HG03460 (cell line): ENCODE measurements at regions not wholly inside any gene's neighbourhood (a gene's known extent, or its start where the extent isn't known, plus 50 kb on each side); places are given as distances from the start of the nearest gene placed in this dataset.
A peak's percentile ranks its signal among the peaks of the same experiment; 100 is the strongest.

ENCODE experiments used
- ATAC-seq: cut with Tn5 transposase; IDR thresholded peaks from one replicate; pipeline ENCODE4 v1.9.1; 2021; ENCODE audit not compliant: unreplicated experiment

DNA sequence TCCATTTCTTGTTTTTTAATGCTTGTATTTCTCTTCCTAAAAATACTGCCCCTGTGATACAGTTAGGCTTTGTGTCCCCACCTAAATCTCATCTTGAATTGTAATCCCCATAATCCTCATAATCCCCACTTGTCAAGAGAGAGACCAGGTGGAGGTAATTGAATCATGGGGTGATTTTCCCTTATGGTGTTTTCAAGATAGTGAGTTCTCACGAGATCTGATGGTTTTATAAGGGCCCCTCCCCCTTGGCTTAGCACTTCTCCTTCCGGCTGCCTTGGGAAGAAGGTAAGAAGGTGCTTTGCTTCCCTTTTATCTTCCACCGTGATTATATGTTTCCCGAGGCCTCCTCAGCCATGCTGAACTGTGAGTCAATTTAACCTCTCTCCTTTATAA lies 227.4 kb downstream of the MAN2A1 start:
- no peak for ATAC-seq

DNA sequence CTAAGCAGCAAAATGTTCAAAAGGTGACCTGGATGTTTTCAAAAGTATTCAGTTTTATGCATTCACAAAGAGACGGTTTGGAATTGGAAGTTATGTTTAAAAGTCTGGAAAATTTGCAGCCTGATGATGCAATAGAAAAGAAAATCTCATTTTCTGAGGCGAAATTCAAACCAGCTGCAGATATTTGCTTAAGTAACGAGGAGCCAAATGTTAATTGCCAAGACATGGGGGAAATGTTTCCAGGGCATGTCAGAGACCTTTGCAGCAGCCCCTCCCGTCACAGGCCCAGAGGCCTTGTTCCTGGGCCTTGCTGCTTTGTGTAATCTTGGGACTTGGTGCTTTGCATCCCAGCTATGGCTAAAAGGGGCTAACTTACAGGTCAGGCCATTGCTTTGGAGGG lies 228.2 kb downstream of the MAN2A1 start:
- no peak for ATAC-seq

DNA sequence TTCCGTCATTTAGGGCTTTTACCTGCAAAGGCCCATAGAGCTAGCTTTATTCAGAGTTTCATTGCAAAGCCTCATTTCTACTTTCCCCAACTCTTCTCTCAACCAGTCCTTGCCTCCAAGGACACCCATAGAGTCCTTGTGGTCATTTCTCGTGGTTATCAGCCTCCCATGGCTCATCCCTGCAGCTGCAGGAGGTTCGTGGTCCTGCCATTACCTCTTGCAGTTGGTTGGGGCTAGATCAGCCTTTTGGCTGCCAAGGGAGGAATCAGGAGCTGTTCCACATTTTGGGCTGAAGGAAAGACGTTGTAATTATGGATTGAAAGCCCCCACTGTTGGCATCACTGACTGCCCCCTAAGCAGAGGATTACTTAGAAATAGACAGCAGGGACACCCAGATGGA lies 231.0 kb downstream of the MAN2A1 start:
- no peak for ATAC-seq

DNA sequence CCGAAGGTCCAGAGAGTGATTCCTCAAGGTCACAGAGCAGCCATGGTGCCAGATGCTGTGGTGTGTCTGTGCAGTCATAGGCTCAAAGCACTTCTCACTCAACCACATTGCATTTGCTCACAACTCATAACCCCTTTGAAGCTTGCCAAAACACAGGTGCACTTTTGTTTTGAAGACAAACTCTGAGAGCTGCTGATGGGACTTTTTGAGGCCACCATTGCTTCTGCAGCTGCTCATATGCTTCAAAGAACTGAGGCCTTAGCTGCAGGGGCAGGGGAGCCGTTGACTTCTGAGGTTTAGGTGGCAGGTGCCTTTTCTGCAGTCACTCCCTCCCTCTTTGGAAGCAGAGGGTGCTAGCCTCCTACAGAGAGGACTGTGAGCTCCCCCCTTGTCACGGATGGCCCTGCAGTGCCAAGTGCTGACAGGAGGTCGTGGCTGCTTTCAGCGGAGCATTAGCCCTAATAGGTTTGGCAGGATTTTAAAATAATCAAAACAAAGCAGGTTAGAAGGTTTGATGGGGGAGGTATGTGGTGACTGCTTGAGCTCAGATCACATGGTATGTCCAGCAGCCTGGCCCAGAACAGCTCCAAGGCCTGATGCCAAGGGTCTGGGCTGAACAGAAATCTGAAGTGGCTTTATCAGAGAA lies 232.1 kb downstream of the MAN2A1 start:
- ATAC-seq: peak; percentile 49

DNA sequence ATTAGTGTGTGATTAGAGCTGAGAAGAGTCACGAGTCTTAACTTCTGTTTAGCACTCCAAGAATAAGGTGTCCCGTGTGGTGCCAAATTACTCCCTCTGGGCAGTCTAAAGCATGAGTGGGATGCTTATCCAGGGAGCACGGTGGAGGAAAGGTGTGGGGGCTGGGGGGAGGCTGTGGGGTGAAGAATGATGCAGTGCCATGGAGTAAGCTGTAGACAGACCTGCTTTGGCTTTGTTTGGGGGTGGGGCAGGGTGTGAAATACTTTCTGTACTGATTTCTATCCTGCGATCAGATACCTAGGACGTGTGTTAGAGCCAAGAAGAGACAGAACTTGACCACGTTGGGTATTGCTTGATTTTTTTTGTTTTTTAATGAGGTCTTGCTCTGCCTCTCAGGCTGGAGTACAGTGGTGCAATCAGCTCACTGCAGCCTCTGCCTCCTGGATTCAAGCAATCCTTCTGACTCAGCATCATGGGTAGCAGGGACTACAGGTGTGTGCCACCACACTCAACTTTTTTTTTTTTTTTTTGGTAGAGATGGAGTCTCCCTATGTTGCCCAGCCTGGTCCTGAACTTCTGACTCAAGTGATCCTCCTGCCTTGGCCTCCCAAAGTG lies 232.8 kb downstream of the MAN2A1 start:
- no peak for ATAC-seq

DNA sequence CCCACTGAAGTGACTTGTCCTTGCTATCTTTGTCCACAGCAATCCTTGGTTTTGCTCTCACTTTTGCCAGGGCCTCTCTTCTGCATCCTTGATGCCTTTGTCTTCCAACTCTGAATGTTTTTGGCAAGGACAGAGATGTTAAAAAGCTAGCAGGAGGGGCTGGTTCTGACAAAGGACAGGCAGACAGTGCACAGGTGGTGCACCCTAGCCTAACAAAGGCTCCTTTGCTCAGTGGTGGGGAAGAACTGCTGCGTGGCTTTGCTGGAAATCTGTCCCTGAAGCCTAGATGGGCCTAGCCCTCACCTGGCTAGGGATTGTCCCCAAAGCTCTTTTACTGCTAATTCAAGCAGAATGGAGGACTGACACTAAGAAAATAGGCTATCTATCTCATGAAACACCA lies 233.5 kb downstream of the MAN2A1 start:
- no peak for ATAC-seq

DNA sequence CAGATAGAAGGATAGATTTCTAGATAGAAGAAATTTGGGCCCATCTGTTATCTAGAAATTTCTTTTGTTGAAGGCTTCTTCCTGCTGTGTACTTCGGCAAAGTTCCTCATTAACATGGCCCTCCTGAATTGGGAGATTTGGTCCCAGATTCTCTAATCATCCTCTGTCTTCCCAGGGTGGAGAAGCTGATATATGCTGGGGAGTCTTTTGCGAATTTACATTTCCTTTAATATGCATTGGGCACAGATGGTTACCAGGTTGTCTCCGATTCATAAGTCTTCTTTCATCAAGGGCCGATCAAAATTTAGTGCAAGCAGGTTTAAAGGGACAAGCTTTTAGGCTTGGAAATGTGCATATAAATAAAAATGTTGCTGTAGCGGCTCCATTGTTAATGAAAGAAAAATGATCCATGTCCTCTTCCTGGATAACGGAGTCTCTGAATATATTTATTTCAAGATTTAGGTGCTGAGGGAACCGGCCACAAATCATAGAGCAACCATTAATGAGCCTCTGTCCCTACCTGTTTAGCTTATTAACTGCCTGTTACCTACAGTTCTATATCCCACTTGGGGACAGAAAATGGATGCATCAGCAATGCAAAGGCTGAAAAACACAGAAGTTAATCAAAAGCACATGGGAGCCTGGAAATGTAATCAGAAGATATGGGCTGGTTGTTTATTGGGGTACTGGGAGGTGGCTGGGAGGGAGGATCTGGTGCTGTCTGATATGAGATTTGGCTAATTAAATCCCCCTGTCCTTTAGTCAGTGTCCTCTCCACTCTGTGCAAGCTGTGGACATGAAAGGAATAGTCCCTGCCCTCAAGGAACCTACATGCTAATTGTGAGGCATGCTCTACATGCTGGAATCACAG lies 234.7 kb downstream of the MAN2A1 start:
- ATAC-seq: no peak

DNA sequence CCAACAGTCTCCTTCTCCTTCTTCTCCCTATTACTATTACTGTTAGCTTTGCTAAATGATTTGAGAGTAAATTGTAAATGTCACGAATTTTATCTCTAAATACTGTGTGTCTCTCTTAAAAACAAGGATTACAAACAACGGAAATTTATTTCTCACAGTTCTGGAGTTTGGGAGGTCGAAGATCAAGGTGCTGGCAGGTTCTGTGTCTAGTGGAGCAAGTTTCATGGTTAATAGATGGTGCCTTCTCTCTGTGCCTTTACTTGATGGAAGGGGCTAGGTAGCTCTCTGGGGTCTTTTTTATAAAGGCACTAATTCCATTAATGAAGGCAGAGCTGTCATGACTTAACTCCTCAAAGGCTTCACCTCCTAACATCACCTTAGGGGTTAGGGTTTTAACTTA lies 237.9 kb downstream of the MAN2A1 start:
- ATAC-seq: no peak

DNA sequence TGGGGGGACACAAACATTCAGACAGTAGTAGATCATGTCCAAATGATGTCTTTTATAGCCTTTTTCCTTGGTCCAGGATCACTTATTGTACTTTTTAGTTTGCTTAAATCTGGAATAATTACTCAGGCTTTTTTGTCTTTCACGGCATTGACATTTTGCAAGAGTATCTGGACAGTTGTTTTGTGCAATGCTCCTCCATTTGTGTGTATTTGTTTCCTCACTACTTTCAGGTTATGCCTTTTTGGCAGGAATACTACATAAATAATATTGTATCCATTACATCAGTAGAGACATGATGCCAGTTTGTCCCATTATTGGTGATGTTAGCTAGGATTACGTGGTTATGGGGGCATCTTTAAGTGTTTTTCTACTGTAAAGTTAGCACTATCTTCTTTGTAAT lies 238.3 kb downstream of the MAN2A1 start:
- ATAC-seq: no peak

DNA sequence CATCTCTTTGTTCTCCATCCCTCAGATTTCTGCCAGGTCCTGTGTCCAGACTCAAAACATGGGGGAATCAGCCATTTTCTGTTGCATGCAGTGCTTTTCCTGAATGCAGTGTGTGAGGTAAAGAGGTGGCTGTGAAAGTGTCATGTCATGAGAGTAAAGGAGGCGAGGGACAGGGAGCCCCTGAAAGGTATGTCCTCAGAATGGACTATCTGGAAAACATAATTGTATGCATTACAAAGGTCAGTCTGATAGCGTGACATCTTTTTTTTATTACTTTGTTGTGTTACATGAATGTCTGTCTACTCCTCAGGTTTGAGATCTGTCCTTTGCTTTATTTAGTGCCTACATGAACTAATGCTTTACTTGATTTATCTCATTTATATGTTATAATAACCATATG lies 239.1 kb downstream of the MAN2A1 start:
- ATAC-seq: no peak

DNA sequence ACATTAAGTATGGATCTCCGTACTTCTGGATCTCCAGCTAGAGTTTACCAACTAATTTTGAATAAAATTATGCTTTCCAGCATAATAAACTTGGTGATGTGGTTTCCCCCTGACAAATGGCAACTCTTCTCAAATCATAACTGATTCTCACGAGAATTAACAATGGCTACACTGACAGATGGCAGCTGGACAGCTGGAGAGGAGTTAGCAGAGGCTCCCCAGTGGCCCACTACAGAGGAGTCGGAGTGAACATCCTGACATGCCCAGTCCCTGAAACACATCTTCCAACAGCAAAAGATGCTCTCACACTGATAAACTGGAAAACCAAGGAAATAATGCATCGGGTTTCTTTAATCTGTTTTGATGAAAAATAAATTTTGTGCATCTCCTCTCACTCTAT lies 239.6 kb downstream of the MAN2A1 start:
- ATAC-seq: no peak

DNA sequence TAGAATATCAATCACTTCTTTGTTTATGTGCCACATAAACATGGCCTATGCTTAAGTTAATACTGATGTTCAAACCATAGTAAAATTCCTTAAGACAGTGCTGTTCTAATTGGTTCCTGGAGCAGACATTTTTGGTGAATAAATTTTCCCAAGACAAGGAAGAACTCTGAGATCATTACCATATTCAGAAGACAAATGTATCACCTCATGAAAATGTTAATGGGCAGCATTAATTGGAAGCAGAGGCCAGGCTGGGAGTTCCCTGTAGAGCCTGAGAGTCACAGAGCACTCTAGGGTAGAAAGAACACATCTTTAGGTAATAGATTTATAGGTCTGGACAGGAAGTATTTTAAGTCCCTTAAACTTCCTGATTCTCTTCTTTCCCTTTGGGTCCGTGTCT lies 240.2 kb downstream of the MAN2A1 start:
- ATAC-seq: no peak

DNA sequence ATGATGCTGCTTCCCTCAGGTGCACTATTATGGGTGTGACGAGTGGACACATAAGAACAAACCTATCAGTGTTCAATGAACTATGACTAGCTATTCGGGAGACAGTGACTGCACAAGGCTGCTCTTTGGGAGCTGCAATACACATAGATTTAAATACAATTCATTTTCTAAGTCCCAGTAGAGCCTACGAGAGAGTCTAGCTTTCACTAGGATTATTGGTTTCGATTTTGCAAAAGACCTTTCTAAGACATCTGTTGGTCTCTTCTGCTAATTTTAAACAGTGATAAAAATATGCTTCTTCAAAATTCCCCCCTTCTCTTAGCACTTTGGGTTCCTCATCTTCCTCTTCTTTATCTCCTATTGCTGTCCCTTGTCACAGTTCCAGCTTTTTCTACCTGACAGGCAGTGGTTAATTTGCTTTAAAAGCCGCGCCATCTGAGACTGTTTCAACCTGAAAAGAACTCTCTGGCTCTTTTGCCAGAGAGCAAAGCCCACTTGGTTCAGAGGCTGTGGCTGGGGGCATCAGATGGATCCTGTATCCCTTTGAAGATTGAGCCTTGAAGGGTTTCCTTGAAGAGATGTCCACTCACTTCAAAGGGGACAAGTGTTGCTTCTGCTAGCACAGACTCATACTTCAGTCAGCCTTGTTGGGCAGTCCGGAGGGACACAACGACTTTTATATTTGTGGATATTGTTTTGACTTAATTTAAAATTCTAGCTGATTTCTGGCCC lies 241.5 kb downstream of the MAN2A1 start:
- no peak for ATAC-seq

DNA sequence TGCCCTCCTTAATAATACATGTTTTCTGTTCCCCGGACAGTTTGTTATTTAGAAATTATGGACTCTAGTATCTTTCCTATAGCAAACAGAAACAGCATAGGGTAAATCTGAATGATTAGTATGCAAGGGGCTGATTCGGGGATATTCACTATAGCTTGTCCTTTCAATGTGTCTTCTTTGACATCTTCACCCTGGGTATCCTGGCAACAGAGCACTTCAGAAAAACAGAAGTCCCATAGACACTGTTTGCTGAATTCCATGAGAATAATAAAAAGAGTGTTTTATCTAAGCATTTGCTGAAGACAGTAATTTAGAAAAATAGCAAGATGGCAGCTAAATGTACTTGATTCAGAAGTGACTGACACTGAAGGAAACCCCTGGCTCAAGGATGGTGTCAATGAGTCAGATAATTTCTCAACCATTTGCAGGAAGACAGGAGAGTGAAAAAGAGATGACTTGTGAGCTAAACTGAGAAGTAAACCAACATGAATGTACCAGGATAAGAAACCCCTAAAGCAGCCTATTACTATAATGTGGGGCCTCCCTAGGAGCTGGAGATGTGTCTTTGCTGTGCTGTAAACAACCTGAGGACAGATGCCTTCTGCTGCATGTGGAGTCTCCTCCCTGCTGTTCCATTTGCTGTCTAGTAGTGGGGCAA lies 246.2 kb downstream of the MAN2A1 start:
- ATAC-seq: no peak

DNA sequence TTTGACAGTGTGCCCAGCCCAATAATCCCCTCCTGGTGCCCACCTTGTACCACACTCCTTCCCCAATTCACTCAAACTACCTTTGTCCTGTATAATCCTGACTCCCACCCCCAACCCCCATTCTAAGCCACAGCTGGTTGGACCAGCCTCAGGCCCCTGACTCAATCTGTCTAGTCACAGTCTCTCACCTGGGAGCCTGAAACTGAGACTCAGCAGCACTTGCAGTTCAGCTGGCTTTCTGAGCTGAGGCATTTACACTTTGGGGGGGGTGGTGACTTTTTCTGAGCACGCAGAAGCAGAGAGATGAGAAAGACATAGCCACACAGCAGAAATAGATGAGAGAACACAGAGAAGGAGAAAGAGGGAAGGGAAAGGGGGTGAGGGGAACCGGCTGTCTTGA lies 247.3 kb downstream of the MAN2A1 start:
- peak; percentile 90 for ATAC-seq

DNA sequence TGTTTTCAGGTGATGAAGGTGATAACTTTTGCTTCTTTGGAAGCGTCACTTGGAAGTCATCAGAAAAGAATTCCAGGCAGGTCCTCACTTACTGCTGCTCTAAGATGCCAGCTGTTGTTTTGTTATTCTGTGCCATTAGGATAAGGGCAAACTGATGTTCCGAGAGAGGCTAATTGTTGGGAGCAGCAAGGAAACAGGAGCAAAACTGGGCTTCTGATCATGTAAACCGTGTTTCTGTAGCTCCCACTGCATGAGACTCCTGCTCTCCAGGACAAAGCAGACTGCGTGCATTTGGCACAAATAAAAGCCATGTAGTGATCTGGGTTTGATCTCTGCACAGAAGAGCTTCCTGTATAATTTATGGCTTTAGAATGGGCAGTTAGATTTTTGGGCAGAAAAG lies 248.2 kb downstream of the MAN2A1 start:
- ATAC-seq: no peak

DNA sequence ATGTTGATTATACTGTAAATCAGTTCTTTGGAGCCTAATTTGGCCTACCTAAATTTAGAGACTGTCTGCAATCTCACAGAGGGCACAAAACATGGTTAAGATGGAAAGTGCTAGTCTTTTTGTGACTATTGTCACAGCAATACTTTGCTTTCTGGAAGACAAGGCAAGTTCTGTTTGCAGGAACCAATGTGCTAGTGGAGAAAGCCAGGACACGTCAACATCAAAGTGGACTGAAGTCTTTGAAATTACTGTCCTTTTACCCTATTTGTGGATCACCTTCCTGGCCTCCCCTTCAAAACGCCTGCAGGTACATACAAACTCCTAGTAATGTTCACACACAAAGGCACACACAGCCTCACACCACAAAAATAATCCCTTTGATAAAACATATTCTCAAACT lies 248.7 kb downstream of the MAN2A1 start:
- ATAC-seq: no peak

DNA sequence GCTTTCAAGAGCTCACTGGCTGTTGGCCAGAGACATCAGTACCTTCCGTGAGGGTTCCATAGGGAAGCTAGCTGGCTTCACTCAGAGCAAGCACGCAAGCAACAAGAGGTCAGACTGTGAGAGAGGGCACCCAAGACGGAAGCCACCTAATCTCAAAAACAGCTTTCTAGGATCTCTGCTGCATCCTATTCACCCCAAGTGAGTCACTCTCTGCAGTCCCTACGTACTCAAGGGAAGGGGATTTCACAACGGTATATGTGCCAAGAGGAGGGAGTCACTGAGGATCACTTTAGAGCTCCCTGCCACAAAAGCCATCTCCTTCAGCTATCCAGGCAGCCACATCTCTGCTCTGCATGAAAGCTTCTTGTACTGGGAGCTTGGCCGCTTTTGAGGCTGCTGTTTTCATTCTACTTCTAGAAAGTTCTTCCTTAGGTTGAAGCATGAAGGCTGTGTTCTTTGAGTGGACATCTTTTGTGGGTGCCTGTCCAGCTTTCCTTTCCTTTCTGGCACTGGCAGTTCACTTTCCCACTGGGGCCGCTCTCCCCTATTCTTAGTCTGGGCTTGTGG lies 249.5 kb downstream of the MAN2A1 start:
- no peak for ATAC-seq

DNA sequence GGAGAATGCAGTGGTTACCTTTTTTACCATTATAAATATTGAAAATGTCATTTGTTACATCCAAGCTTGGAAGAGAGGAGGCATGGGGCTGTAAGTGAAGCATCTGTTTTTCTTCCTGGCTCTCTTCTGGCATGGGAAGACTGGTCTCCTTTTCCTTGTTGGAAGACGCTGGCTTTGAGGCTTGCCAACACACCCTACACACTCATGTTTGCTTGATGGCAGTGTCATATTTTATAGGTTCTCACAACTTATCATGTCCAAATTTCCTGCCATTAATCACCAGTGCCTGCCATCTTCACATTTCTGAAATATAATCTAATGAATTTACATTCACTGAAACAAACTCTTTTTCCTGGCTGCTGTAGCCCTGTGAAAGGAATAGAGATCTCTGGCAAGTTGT lies 252.9 kb downstream of the MAN2A1 start:
- ATAC-seq: no peak

DNA sequence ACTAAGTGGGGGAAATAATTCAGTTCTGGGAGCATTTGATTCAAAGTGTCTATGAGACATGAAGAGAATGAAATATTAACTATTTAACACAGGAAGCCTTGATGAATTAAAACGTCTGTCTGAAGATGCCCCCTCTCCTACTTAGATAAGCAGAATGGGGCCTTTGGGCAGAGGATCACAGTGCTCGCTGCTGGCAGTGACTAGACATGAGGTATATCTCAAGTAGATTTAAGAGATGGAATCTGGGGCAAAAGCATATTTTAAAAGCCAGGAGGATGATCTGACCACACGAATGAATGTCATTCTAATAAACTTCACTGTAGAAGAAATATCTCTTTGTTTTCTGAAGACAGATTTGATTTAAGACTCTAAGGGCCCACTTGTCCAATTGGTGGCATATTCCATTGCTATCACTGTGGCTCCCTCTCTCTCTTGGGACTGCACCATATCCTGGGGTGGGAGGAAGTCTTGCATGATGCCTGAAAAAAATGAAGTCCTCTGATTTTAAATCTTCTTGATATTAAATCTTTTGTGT lies 254.0 kb downstream of the MAN2A1 start:
- no peak for ATAC-seq
